Skeletal muscle satellite cell (primary cell): ENCODE measurements at regions not wholly inside any gene's neighbourhood (a gene's known extent, or its start where the extent isn't known, plus 50 kb on each side); places are given as distances from the start of the nearest gene placed in this dataset.
A peak's percentile ranks its signal among the peaks of the same experiment; 100 is the strongest.

ENCODE experiments used
- H3K27me3 ChIP-seq: 2 replicates; pipeline ENCODE4 v1.7.0; 2013; ENCODE audit warnings: low read length; ENCODE audit not compliant: control insufficient read depth, insufficient read depth
- H3K36me3 ChIP-seq: 2 replicates; pipeline ENCODE4 v1.7.0; 2013; ENCODE audit warnings: mild to moderate bottlenecking, control low read depth, low read length; ENCODE audit not compliant: insufficient read depth
- H3K4me1 ChIP-seq: 2 replicates; pipeline ENCODE4 v1.7.0; 2013; ENCODE audit warnings: low read length; ENCODE audit not compliant: control insufficient read depth, insufficient read depth
- H3K4me2 ChIP-seq: 2 replicates; pipeline ENCODE4 v1.7.0; 2013; ENCODE audit warnings: mild to moderate bottlenecking, low read length
- H3K4me3 ChIP-seq: 2 replicates; pipeline ENCODE4 v1.7.0; 2013; ENCODE audit warnings: low read length
- H3K9ac ChIP-seq: 2 replicates; pipeline ENCODE4 v1.7.0; 2013; ENCODE audit warnings: mild to moderate bottlenecking, low read depth, low read length, moderate library complexity
- H3K9me3 ChIP-seq: replicated peaks from 2 replicates; pipeline ENCODE4 v1.7.0; 2013; ENCODE audit warnings: mild to moderate bottlenecking, control low read depth, low read length

GRCh38 chr1:43074244-43074643 lies 97.8 kb downstream of the EBNA1BP2 start:
- no peak overlapping the region for H3K4me3 ChIP-seq
- no peaks in the 10 kb centered on the region for H3K27me3 ChIP-seq
- no peaks in the 10 kb centered on the region for H3K4me1 ChIP-seq
- H3K4me2 ChIP-seq: no peak overlapping the region
- no peak overlapping the region for H3K9ac ChIP-seq
- H3K36me3 ChIP-seq: no peaks in the 10 kb centered on the region
- H3K9me3 ChIP-seq: no peaks in the 10 kb centered on the region

DNA sequence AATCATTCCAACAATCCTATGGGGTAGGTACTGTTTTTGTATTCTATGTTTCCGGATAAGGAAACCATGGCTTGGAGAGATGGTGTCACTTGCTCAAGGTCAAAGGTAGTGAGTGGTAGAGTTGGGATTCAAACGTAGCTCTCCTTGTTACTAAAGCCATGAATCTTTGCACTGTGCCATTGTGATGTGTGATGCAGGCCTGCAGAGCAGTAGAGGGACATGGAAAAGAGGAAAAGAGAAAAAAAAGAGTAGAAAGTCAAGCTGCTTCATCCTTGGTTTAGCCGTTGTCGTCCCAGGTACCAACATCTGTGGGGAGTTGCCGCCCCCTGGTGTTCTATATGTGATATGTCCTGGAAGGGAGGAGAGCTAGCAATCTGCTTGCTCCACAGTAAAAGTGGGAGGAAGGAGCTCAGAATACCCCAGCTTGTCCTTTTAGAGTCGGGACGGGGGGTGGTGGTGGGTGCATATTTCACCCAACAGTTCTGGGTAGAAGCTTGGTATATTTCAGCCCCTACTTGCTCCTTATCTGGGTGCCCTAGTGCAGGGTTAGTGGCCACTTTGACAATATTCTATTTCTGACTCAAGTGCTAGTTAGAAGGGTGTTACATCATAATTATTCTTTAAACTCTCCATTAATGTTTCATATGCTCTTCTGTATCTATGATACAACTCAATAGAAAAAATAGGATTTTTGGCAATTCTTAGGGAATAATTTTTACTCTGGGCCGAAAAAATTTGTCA lies 98.4 kb downstream of the EBNA1BP2 start:
- H3K4me2 ChIP-seq: no peak overlapping the region
- H3K9ac ChIP-seq: no peak overlapping the region
- H3K4me1 ChIP-seq: no peaks in the 10 kb centered on the region
- no peak overlapping the region for H3K4me3 ChIP-seq
- no peaks in the 10 kb centered on the region for H3K9me3 ChIP-seq
- H3K27me3 ChIP-seq: no peaks in the 10 kb centered on the region
- no peaks in the 10 kb centered on the region for H3K36me3 ChIP-seq

DNA sequence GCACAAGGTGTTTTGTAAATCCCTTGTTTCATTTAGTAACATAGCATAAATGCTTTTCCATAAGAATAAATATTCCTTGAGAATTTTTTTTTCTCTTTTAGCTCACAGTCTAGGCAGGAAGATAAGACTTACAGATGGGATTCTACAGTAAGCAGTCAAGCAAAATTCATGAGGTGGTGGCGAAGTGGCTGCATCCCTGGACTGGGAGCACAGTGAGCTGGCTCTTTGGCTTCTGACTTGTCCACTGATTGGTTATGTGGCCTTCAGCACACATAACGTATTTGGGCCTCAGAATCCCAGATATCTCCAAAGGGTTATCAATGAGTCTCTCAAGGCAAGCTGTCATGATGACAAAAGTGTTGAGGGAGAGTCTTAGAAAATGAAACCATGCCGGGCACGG lies 99.8 kb downstream of the EBNA1BP2 start:
- Histone ChIP-seq H3K4me1 (peaks cover 3% of the 10 kb centered on the region), H3K9ac (no peak overlapping the region), H3K9me3 (no peaks in the 10 kb centered on the region), H3K4me2 (no peak overlapping the region), H3K36me3 (no peaks in the 10 kb centered on the region), H3K27me3 (peaks cover 3% of the 10 kb centered on the region), H3K4me3 (no peak overlapping the region)

GRCh38 chr1:43071241-43071640 lies 100.8 kb downstream of the EBNA1BP2 start:
- no peaks in the 10 kb centered on the region for H3K9me3 ChIP-seq
- H3K4me3 ChIP-seq: no peak overlapping the region
- peaks cover 3% of the 10 kb centered on the region for H3K4me1 ChIP-seq
- no peak overlapping the region for H3K4me2 ChIP-seq
- peaks cover 6% of the 10 kb centered on the region for H3K27me3 ChIP-seq
- H3K36me3 ChIP-seq: no peaks in the 10 kb centered on the region
- no peak overlapping the region for H3K9ac ChIP-seq

- Histone ChIP-seq H3K4me3 (no peak overlapping the region), H3K9ac (no peak overlapping the region), H3K36me3 (no peaks in the 10 kb centered on the region), H3K4me1 (peaks cover 3% of the 10 kb centered on the region), H3K9me3 (no peaks in the 10 kb centered on the region), H3K4me2 (no peak overlapping the region), H3K27me3 (peaks cover 6% of the 10 kb centered on the region)
Measured at GRCh38 chr1:43069461-43070050, 102.5 kb downstream of the EBNA1BP2 start.

DNA sequence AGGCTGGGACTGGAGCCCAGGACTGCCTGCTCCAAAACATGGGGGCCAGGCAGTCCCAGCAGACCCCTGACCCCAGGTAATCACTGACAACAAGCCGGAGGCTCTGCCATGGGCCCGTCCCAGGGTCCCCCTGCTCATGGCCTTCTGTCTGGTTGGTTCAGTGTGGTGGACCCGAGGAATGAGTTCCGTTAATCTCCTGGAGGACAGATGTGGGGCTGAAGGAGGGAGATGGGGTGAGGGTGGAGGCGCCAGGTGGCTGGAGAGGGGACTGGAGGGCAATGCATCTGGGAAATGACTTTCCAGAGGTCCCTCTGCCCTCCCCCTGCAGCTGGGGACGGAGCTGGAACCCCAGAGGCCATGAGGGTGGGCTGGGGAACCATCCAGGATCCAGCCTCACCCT lies 103.2 kb downstream of the EBNA1BP2 start:
- Histone ChIP-seq H3K27me3 (peaks cover 8% of the 10 kb centered on the region), H3K9ac (no peak overlapping the region), H3K4me1 (peaks cover 3% of the 10 kb centered on the region), H3K9me3 (no peaks in the 10 kb centered on the region), H3K4me3 (no peak overlapping the region), H3K4me2 (no peak overlapping the region), H3K36me3 (no peaks in the 10 kb centered on the region)

- Histone ChIP-seq H3K9ac (peak overlapping the region; percentile 41), H3K4me3 (peak overlapping the region; percentile 62), H3K4me2 (peak overlapping the region; percentile 69), H3K4me1 (peaks cover 3% of the 10 kb centered on the region), H3K9me3 (no peaks in the 10 kb centered on the region), H3K27me3 (peaks cover 8% of the 10 kb centered on the region), H3K36me3 (no peaks in the 10 kb centered on the region)
Measured at GRCh38 chr1:43067977-43068751, 103.9 kb downstream of the EBNA1BP2 start.

GRCh38 chr1:43067233-43067745 lies 104.8 kb downstream of the EBNA1BP2 start:
- H3K9ac ChIP-seq: no peak overlapping the region
- H3K9me3 ChIP-seq: no peaks in the 10 kb centered on the region
- peaks cover 8% of the 10 kb centered on the region for H3K27me3 ChIP-seq
- H3K4me2 ChIP-seq: no peak overlapping the region
- no peaks in the 10 kb centered on the region for H3K36me3 ChIP-seq
- peaks cover 3% of the 10 kb centered on the region for H3K4me1 ChIP-seq
- no peak overlapping the region for H3K4me3 ChIP-seq

DNA sequence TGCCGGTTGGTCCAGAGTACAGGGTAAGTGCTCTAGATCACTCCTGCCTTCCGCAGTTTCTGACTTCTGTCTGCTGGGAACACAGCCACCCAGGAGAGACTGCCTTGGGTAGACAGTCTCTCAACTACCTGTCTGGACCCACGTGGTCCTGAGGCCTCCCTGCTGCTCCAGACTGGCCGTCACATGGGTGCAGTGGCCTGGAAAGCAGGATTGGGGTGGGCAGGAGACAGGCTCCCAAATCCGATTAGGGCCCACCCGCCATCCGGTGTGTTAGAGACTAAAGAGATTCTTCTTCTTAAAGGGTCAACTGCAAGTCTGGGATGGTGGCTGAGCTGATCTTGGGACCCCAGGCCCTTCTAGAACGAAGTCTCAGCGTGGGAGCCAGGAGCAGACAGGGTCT lies 105.5 kb downstream of the EBNA1BP2 start:
- peaks cover 8% of the 10 kb centered on the region for H3K27me3 ChIP-seq
- H3K4me2 ChIP-seq: no peak overlapping the region

DNA sequence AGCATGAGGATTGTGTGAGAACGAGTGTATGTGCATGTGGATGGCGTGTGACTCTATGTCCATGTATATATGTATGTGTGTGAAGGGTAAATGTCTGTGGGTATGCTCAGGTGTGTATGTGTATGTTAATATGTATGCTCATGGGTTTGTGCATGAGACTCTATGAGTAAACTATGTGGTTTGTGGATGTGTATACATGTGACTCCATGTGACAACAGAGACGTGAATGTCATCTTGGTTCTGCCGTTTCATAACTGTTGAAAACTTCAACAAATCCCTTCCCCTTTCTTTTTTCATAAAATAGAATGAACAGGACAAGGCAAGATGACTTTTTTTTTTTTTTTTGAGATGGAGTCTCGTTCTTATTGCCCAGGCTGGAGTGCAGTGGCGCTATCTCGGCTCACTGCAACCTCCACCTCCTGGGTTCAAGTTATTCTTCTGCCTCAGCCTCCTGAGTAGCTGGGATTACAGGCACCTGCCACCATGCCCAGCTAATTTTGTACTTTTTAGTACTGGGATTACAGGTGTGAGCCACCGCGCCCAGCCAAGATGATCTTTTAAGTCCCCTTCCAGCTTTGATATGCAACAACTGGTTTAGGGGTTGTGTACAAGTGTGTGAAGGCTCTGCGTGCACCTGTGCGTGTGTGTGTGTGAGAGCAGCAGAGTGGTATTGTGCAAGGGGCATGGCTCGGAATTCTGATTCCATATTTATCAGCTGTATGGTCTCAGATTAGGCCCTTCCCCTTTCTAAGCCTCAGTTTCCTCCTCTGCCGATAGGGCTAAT lies 106.3 kb downstream of the EBNA1BP2 start:
- Histone ChIP-seq H3K9me3 (no peaks in the 10 kb centered on the region), H3K27me3 (peaks cover 8% of the 10 kb centered on the region), H3K36me3 (no peaks in the 10 kb centered on the region), H3K4me1 (peaks cover 3% of the 10 kb centered on the region), H3K4me2 (no peak overlapping the region), H3K9ac (no peak overlapping the region), H3K4me3 (no peak overlapping the region)

More for the DNA sequence above, 105.5 kb downstream of the EBNA1BP2 start:
- Histone ChIP-seq H3K36me3 (no peaks in the 10 kb centered on the region), H3K4me1 (peaks cover 3% of the 10 kb centered on the region), H3K9me3 (no peaks in the 10 kb centered on the region), H3K4me3 (no peak overlapping the region), H3K9ac (no peak overlapping the region)

DNA sequence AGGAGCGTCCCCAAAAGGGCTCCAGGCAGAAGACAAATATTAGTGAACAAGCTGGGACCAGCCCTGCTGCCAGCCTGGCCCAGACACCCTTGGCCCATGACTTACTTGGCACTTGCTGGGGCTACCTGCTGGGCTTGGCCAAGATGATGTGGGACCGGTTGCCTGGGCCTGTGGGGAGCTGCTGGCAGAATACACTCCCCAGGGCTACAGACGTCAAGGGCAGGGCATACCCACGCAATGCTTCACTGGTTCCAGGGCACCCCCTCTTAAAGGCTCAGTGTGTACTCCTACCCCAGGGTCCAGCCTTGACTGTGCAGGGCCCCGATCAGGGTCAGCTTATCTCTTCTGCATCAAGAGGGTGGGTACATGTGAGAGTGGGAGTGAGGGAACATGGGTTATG lies 106.5 kb upstream of the SLC2A1 start:
- Histone ChIP-seq H3K27me3 (peaks cover 8% of the 10 kb centered on the region), H3K4me3 (no peak overlapping the region), H3K4me1 (peaks cover 3% of the 10 kb centered on the region), H3K9ac (no peak overlapping the region), H3K9me3 (no peaks in the 10 kb centered on the region), H3K4me2 (no peak overlapping the region), H3K36me3 (no peaks in the 10 kb centered on the region)
